GM21423 (cell line): ENCODE measurements at regions not wholly inside any gene's neighbourhood (a gene's known extent, or its start where the extent isn't known, plus 50 kb on each side); places are given as distances from the start of the nearest gene placed in this dataset.

Experiments
- ATAC-seq: cut with Tn5 transposase; IDR thresholded peaks from one replicate; pipeline ENCODE4 v1.9.1; 2021; ENCODE audit warnings: mild to moderate bottlenecking, moderate library complexity; ENCODE audit not compliant: unreplicated experiment

- no peak for ATAC-seq
Measured at GRCh38 chr14:82419933-82420332, 886.3 kb upstream of the SEL1L start.

GRCh38 chr14:82420871-82421270, 887.2 kb upstream of the SEL1L start:
- no peak for ATAC-seq

GRCh38 chr14:82421286-82421685, 887.6 kb upstream of the SEL1L start:
- ATAC-seq: no peak

GRCh38 chr14:82422230-82422629, 888.6 kb upstream of the SEL1L start:
- no peak for ATAC-seq

- ATAC-seq: no peak
Measured at GRCh38 chr14:82425261-82425660, 891.6 kb upstream of the SEL1L start.

GRCh38 chr14:82431031-82431430, 897.4 kb upstream of the SEL1L start:
- no peak for ATAC-seq

GRCh38 chr14:82432301-82433105, 898.9 kb upstream of the SEL1L start:
- no peak for ATAC-seq

- ATAC-seq: no peak
Measured at GRCh38 chr14:82438436-82438835, 904.8 kb upstream of the SEL1L start.

- no peak for ATAC-seq
Measured at GRCh38 chr14:82441270-82441669, 907.6 kb upstream of the SEL1L start.

GRCh38 chr14:82445810-82446570, 912.3 kb upstream of the SEL1L start:
- no peak for ATAC-seq

- ATAC-seq: no peak
Measured at GRCh38 chr14:82447586-82447985, 913.9 kb upstream of the SEL1L start.

- ATAC-seq: no peak
Measured at GRCh38 chr14:82449926-82450468, 916.3 kb upstream of the SEL1L start.

- ATAC-seq: no peak
Measured at GRCh38 chr14:82451675-82452074, 918.0 kb upstream of the SEL1L start.

- no peak for ATAC-seq
Measured at GRCh38 chr14:82482345-82482744, 948.7 kb upstream of the SEL1L start.

- no peak for ATAC-seq
Measured at GRCh38 chr14:82488473-82488872, 954.8 kb upstream of the SEL1L start.

- ATAC-seq: no peak
Measured at GRCh38 chr14:82490397-82490796, 956.7 kb upstream of the SEL1L start.

GRCh38 chr14:82492157-82492556, 958.5 kb upstream of the SEL1L start:
- ATAC-seq: no peak

GRCh38 chr14:82500222-82500621, 966.6 kb upstream of the SEL1L start:
- ATAC-seq: no peak

- ATAC-seq: no peak
Measured at GRCh38 chr14:82501554-82501953, 967.9 kb upstream of the SEL1L start.

GRCh38 chr14:82502043-82502442, 968.4 kb upstream of the SEL1L start:
- ATAC-seq: no peak

GRCh38 chr14:82504894-82505293, 971.2 kb upstream of the SEL1L start:
- ATAC-seq: no peak

- no peak for ATAC-seq
Measured at GRCh38 chr14:82510007-82510406, 976.4 kb upstream of the SEL1L start.
